SK-N-SH treated with all-trans-retinoic acid at 6 μM for 48 hours (cell line): ENCODE measurements at regions not wholly inside any gene's neighbourhood (a gene's known extent, or its start where the extent isn't known, plus 50 kb on each side); places are given as distances from the start of the nearest gene placed in this dataset.

Source experiments
- ATAC-seq: fragments of 200-7000 bp; cut with Tn5 transposase; 3 replicates; pipeline ENCODE4 v1.9.1; 2020; ENCODE audit warnings: mild to moderate bottlenecking, moderate library complexity
- ARNTL ChIP-seq: fragments of 450-650 bp; formaldehyde crosslinking; IDR thresholded peaks from 2 replicates; pipeline ENCODE4 v1.5.0; 2020; ENCODE audit warnings: low read depth, mild to moderate bottlenecking, moderate library complexity, borderline replicate concordance
- BACH2 ChIP-seq: fragments of 250-450 bp; sonication (Bioruptor Pico); IDR thresholded peaks from 2 replicates; pipeline ENCODE4 v1.9.0; 2021; ENCODE audit warnings: mild to moderate bottlenecking, borderline replicate concordance
- CSDC2 ChIP-seq: fragments of 250-450 bp; sonication (Bioruptor Pico); IDR thresholded peaks from 2 replicates; pipeline ENCODE4 v1.5.0; 2020; ENCODE audit warnings: mild to moderate bottlenecking, moderate library complexity
- ESRRG ChIP-seq: fragments of 250-450 bp; sonication (Bioruptor Pico); IDR thresholded peaks from 2 replicates; pipeline ENCODE4 v1.6.1; 2021; ENCODE audit warnings: mild to moderate bottlenecking
- GLIS3 ChIP-seq: fragments of 250-450 bp; sonication (Bioruptor Pico); IDR thresholded peaks from 2 replicates; pipeline ENCODE4 v1.5.0; 2020; ENCODE audit warnings: mild to moderate bottlenecking, moderate library complexity
- OSR1 ChIP-seq: fragments of 250-450 bp; sonication (Bioruptor Pico); IDR thresholded peaks from 2 replicates; pipeline ENCODE4 v1.8.0; 2022; ENCODE audit warnings: moderate library complexity, mild to moderate bottlenecking, inconsistent platforms
- PATZ1 ChIP-seq: fragments of 250-450 bp; sonication (Bioruptor Pico); IDR thresholded peaks from 2 replicates; pipeline ENCODE4 v1.8.0; 2020; ENCODE audit warnings: mild to moderate bottlenecking, moderate library complexity, borderline replicate concordance
- POU6F1 ChIP-seq: fragments of 250-450 bp; sonication (Bioruptor Pico); IDR thresholded peaks from 2 replicates; pipeline ENCODE4 v1.8.0; 2021; ENCODE audit warnings: low read depth, mild to moderate bottlenecking, moderate library complexity, borderline replicate concordance
- PPARA ChIP-seq: fragments of 250-450 bp; sonication (Bioruptor Pico); IDR thresholded peaks from 2 replicates; pipeline ENCODE4 v1.5.0; 2020; ENCODE audit warnings: mild to moderate bottlenecking, borderline replicate concordance
- RARB ChIP-seq: fragments of 250-450 bp; sonication (Bioruptor Pico); IDR thresholded peaks from 2 replicates; pipeline ENCODE4 v1.8.0; 2021; ENCODE audit warnings: mild to moderate bottlenecking, moderate library complexity
- TOX ChIP-seq: fragments of 250-450 bp; sonication (Bioruptor Pico); IDR thresholded peaks from 2 replicates; pipeline ENCODE4 v1.8.0; 2021; ENCODE audit warnings: mild to moderate bottlenecking, moderate library complexity, borderline replicate concordance
- TSHZ2 ChIP-seq: fragments of 250-450 bp; sonication (Bioruptor Pico); IDR thresholded peaks from 2 replicates; pipeline ENCODE4 v1.5.0; 2020; ENCODE audit warnings: mild to moderate bottlenecking, moderate library complexity
- ZC3H10 ChIP-seq: fragments of 250-450 bp; sonication (Bioruptor Pico); IDR thresholded peaks from 2 replicates; pipeline ENCODE4 v1.5.1; 2021; ENCODE audit warnings: mild to moderate bottlenecking, moderate library complexity
- ZFP3 ChIP-seq: fragments of 250-450 bp; sonication (Bioruptor Pico); IDR thresholded peaks from 2 replicates; pipeline ENCODE4 v1.5.0; 2020; ENCODE audit warnings: mild to moderate bottlenecking, moderate library complexity
- ZFP30 ChIP-seq: fragments of 450-650 bp; formaldehyde crosslinking; IDR thresholded peaks from 2 replicates; pipeline ENCODE4 v1.5.0; 2022; ENCODE audit warnings: mild to moderate bottlenecking, moderate library complexity
- ZNF565 ChIP-seq: fragments of 450-650 bp; formaldehyde crosslinking; conservative IDR thresholded peaks from 2 replicates; pipeline ENCODE4 v1.5.0; 2020; ENCODE audit warnings: low read depth, mild to moderate bottlenecking, moderate library complexity
- ZNF70 ChIP-seq: fragments of 450-650 bp; formaldehyde crosslinking; IDR thresholded peaks from 2 replicates; pipeline ENCODE4 v1.5.0; 2020; ENCODE audit warnings: mild to moderate bottlenecking, moderate library complexity
- ZNF8 ChIP-seq: fragments of 450-650 bp; formaldehyde crosslinking; IDR thresholded peaks from 2 replicates; pipeline ENCODE4 v1.5.0; 2020; ENCODE audit warnings: mild to moderate bottlenecking, moderate library complexity
- TF ChIP-seq, protein P1 (sequence below): fragments of 250-450 bp; sonication (Bioruptor Pico); IDR thresholded peaks from 2 replicates; pipeline ENCODE4 v1.5.1; 2021; ENCODE audit warnings: mild to moderate bottlenecking, moderate library complexity

- ATAC-seq, result no peak
- no peak for TF ChIP-seq ZNF8 (CRISPR knock-in tag)
- no peak for TF ChIP-seq TOX (CRISPR knock-in tag)
- no peak for TF ChIP-seq ZFP3 (CRISPR knock-in tag)
- no peak for TF ChIP-seq ZNF70 (CRISPR knock-in tag)
- no peak for TF ChIP-seq OSR1 (CRISPR knock-in tag)
- no peak for TF ChIP-seq ZNF565 (CRISPR knock-in tag)
- no peak for TF ChIP-seq ARNTL
- no peak for TF ChIP-seq ESRRG
- TF ChIP-seq RARB (CRISPR knock-in tag), result no peak
- TF ChIP-seq POU6F1 (CRISPR knock-in tag), result no peak
- TF ChIP-seq PATZ1 (CRISPR knock-in tag), result no peak
- no peak for TF ChIP-seq TSHZ2 (CRISPR knock-in tag)
Measured at GRCh38 chr18:37717656-37718055, 152.1 kb upstream of the CELF4 start.

DNA sequence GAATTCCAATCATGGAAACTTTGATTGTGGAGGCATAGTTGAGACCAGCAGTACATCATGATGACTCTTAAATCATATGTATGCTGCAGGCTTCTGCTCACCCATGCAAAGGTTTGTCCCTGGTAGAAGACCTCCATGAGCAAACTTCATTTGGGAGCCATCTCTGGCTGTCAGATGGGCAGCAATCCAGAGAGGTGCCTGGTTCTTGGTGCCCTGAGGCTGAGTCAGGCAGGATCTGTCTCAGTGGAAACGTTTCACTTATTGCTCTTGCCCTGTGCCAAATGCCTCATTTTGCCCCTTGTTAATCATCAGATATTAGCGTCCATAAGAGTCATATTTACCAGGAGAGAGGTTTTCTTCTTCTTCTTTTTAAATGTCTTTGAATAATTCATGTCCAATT lies 151.5 kb upstream of the CELF4 start:
- ATAC-seq, result no peak
- TF ChIP-seq ARNTL (no peak), ZNF565 (CRISPR knock-in tag) (no peak), CSDC2 (CRISPR knock-in tag) (no peak), GLIS3 (CRISPR knock-in tag) (no peak), ZC3H10 (CRISPR knock-in tag) (no peak), PPARA (CRISPR knock-in tag) (no peak), BACH2 (CRISPR knock-in tag) (no peak)
- TF ChIP-seq, protein P1, sequence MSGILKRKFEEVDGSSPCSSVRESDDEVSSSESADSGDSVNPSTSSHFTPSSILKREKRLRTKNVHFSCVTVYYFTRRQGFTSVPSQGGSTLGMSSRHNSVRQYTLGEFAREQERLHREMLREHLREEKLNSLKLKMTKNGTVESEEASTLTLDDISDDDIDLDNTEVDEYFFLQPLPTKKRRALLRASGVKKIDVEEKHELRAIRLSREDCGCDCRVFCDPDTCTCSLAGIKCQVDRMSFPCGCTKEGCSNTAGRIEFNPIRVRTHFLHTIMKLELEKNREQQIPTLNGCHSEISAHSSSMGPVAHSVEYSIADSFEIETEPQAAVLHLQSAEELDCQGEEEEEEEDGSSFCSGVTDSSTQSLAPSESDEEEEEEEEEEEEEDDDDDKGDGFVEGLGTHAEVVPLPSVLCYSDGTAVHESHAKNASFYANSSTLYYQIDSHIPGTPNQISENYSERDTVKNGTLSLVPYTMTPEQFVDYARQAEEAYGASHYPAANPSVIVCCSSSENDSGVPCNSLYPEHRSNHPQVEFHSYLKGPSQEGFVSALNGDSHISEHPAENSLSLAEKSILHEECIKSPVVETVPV (CRISPR knock-in tag), result no peak

DNA sequence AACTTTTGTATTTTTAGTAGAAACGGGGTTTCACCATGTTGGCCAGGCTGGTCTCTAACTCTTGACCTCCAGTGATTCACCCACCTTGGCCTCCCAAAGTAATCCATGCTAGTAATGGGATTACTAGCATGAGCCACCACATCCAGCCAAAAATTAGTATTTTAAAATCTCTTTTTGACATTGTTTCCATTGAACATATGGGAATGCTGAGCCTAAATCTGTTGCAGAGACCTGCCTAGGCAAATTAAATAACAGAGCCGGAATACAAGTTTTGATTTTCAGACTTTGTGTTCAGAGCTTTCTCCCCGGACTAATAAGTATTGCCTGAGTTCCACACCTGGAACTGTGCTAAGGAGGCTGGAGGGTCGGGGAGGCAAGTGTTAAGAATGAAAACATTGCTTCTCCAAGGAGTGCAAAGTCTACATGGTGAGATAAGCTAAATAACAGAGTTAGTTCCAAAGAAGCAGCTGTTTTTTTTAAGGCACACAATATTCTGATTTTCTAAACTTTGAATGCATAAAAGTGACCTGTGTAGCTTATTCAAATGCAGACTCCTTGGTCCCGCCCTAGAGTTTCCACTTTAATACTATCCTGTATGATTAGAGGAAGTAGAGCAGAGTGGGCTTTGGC lies 150.6 kb upstream of the CELF4 start:
- no peak for ATAC-seq
- no peak for TF ChIP-seq GLIS3 (CRISPR knock-in tag)
- no peak for TF ChIP-seq ZFP30 (CRISPR knock-in tag)
- TF ChIP-seq ZNF565 (CRISPR knock-in tag), result no peak
- no peak for TF ChIP-seq ZC3H10 (CRISPR knock-in tag)
- TF ChIP-seq POU6F1 (CRISPR knock-in tag), result no peak
- TF ChIP-seq TOX (CRISPR knock-in tag), result no peak
